HL-60 (cell line): ENCODE measurements at regions not wholly inside any gene's neighbourhood (a gene's known extent, or its start where the extent isn't known, plus 50 kb on each side); places are given as distances from the start of the nearest gene placed in this dataset.

Experiments
- DNase-seq, 2 experiments: peaks; one replicate each; pipeline ENCODE4 v3.0.0-alpha.2; 2010 to 2020; ENCODE audit warnings: low read depth in 1 of 2, low spot score in 1 of 2
- H3K27ac ChIP-seq: fragments of 250-450 bp; sonication (Bioruptor Pico); replicated peaks from 2 replicates; pipeline ENCODE4 v1.5.1; 2020; ENCODE audit warnings: mild to moderate bottlenecking, moderate library complexity
- H3K27me3 ChIP-seq: fragments of 250-450 bp; sonication (Bioruptor Pico); 2 replicates; pipeline ENCODE4 v1.5.1; 2021; ENCODE audit warnings: mild to moderate bottlenecking, moderate library complexity; ENCODE audit not compliant: insufficient read depth, poor library complexity, severe bottlenecking
- H3K4me3 ChIP-seq: replicated peaks from 2 replicates; pipeline ENCODE4 v1.5.1; 2011; ENCODE audit warnings: mild to moderate bottlenecking, control low read depth, low read length; ENCODE audit not compliant: insufficient read depth
- GABPA ChIP-seq: IDR thresholded peaks from 2 replicates; pipeline ENCODE4 v1.6.1; 2012; ENCODE audit warnings: low read depth
- POLR2AphosphoS5 ChIP-seq: IDR thresholded peaks from 2 replicates; pipeline ENCODE4 v1.6.1; 2012; ENCODE audit warnings: low read depth
- SPI1 ChIP-seq: IDR thresholded peaks from 2 replicates; pipeline ENCODE4 v1.6.1; 2012; ENCODE audit warnings: low read depth, mild to moderate bottlenecking, borderline replicate concordance
- TF ChIP-seq, protein P1 (sequence below): IDR thresholded peaks from 2 replicates; pipeline ENCODE4 v1.6.1; 2012; ENCODE audit warnings: low read depth; ENCODE audit not compliant: insufficient replicate concordance
- TF ChIP-seq, protein P2 (sequence below): IDR thresholded peaks from one replicate; pipeline ENCODE4 v1.5.1; 2011; ENCODE audit warnings: low read length, control low read depth, inconsistent platforms; ENCODE audit not compliant: insufficient read depth

DNA sequence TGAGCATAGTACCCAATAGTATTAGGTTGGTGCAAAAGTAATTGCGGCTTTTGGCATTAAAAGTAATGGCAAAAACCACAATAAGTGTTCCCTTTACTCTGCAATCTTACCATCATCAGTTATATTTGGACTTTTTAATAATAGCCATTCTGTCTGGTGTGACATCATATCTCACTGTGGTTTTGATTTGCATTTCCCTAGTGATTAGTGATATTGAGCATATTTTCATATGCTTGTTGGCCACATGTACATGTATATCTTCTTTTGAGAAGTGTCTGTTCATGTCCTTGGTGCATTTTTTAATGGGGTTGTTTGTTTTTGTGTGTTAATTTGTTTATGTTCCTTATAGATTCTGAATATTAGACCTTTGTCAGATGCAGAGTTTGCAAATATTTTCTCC, 289.9 kb downstream of the FAM170A start:
- no peak overlapping the region for H3K4me3 ChIP-seq
- DNase-seq = no peak
- TF ChIP-seq SPI1 (no peak), GABPA (no peak), POLR2AphosphoS5 (no peak)
- TF ChIP-seq, protein P1, sequence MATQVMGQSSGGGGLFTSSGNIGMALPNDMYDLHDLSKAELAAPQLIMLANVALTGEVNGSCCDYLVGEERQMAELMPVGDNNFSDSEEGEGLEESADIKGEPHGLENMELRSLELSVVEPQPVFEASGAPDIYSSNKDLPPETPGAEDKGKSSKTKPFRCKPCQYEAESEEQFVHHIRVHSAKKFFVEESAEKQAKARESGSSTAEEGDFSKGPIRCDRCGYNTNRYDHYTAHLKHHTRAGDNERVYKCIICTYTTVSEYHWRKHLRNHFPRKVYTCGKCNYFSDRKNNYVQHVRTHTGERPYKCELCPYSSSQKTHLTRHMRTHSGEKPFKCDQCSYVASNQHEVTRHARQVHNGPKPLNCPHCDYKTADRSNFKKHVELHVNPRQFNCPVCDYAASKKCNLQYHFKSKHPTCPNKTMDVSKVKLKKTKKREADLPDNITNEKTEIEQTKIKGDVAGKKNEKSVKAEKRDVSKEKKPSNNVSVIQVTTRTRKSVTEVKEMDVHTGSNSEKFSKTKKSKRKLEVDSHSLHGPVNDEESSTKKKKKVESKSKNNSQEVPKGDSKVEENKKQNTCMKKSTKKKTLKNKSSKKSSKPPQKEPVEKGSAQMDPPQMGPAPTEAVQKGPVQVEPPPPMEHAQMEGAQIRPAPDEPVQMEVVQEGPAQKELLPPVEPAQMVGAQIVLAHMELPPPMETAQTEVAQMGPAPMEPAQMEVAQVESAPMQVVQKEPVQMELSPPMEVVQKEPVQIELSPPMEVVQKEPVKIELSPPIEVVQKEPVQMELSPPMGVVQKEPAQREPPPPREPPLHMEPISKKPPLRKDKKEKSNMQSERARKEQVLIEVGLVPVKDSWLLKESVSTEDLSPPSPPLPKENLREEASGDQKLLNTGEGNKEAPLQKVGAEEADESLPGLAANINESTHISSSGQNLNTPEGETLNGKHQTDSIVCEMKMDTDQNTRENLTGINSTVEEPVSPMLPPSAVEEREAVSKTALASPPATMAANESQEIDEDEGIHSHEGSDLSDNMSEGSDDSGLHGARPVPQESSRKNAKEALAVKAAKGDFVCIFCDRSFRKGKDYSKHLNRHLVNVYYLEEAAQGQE = no peak
- TF ChIP-seq, protein P2, sequence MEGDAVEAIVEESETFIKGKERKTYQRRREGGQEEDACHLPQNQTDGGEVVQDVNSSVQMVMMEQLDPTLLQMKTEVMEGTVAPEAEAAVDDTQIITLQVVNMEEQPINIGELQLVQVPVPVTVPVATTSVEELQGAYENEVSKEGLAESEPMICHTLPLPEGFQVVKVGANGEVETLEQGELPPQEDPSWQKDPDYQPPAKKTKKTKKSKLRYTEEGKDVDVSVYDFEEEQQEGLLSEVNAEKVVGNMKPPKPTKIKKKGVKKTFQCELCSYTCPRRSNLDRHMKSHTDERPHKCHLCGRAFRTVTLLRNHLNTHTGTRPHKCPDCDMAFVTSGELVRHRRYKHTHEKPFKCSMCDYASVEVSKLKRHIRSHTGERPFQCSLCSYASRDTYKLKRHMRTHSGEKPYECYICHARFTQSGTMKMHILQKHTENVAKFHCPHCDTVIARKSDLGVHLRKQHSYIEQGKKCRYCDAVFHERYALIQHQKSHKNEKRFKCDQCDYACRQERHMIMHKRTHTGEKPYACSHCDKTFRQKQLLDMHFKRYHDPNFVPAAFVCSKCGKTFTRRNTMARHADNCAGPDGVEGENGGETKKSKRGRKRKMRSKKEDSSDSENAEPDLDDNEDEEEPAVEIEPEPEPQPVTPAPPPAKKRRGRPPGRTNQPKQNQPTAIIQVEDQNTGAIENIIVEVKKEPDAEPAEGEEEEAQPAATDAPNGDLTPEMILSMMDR = no peak
- no peaks in the 10 kb centered on the region for H3K27me3 ChIP-seq
- H3K27ac ChIP-seq = no peak overlapping the region

DNA sequence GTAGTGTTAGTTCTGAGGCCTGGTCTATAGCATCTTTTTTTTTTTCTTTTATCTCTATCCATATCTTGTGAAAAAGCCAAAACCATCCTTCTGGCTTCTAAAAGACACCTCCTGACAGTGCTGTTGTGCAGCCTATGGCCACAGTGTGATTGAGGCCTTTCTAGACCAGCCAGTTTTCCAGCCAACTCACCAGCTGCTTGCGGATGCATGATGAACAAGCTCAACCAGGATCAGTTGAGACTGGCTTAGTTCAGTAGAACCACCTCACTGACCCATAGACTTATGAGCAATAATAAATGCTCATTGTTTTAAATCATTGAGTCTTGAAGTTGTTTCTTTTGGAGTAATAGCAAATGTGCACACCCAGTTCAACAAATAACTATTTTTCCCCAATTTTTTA, 296.9 kb downstream of the FAM170A start:
- Histone ChIP-seq H3K4me3 (no peak overlapping the region), H3K27me3 (no peaks in the 10 kb centered on the region), H3K27ac (no peak overlapping the region)
- DNase-seq = no peak
- no peak for TF ChIP-seq SPI1
- TF ChIP-seq, protein P1 = no peak
- TF ChIP-seq, protein P2 = no peak
- no peak for TF ChIP-seq GABPA
- TF ChIP-seq POLR2AphosphoS5 = no peak

DNA sequence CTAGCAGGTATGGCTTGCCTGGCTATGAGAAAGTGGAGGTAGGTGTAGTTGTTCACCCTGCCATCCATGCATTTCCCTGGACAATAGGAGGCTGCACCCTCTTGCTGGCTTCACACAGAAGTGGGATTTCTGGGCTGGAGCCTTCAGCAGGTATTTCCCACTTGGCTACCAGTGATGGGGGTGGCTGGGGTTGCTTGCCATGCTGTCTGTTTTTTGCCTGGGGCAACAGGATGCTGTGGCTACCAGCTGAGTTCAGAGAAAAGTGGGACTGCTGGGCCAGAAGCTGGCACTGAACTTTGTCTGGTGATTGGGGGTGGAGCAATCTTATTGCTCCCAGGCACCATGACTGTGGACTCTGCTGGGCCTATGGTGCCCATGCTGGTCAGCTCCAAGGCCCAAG, 299.6 kb downstream of the FAM170A start:
- no peak overlapping the region for H3K4me3 ChIP-seq
- no peak for TF ChIP-seq SPI1
- TF ChIP-seq, protein P1 = no peak
- no peak for TF ChIP-seq POLR2AphosphoS5
- no peak for TF ChIP-seq GABPA
- TF ChIP-seq, protein P2 = no peak
- H3K27me3 ChIP-seq = no peaks in the 10 kb centered on the region
- no peak for DNase-seq
- no peak overlapping the region for H3K27ac ChIP-seq
